ENCODE measurements at regions not wholly inside any gene's neighbourhood (a gene's known extent, or its start where the extent isn't known, plus 50 kb on each side); places are given as distances from the start of the nearest gene placed in this dataset.

GRCh38 chr16:82319038-82319437 lies 149.0 kb upstream of the MPHOSPH6 start (continued):
- no peak for TF ChIP-seq CHD7 (IDR thresholded peaks at IDR 0.05; ENCODE audit: insufficient replicate concordance, low read length)
- TF ChIP-seq YY1 (IDR thresholded peaks at IDR 0.05; ENCODE audit: low read depth, low read length) = no peak
- no peak for TF ChIP-seq KDM1A (IDR thresholded peaks at IDR 0.05; ENCODE audit: borderline replicate concordance, low read length)
- no peak for TF ChIP-seq CHD1 (IDR thresholded peaks at IDR 0.05; ENCODE audit: low read depth, low read length)
- TF ChIP-seq SAP30 (IDR thresholded peaks at IDR 0.05; ENCODE audit: insufficient read depth, insufficient replicate concordance, low read length) = no peak
- TF ChIP-seq BRCA1 (IDR thresholded peaks at IDR 0.05; ENCODE audit: low read depth, low read length) = no peak
- no peak for TF ChIP-seq EZH2 (IDR thresholded peaks at IDR 0.05; ENCODE audit: low read depth, low read length, severe bottlenecking)
- no peak for TF ChIP-seq FOSL1 (IDR thresholded peaks at IDR 0.05; ENCODE audit: insufficient read depth, low read depth, low read length)
- TF ChIP-seq POU5F1 (IDR thresholded peaks at IDR 0.05; ENCODE audit: low read depth, low read length) = no peak
- TF ChIP-seq TAF7 (optimal IDR thresholded peaks at IDR 0.05; ENCODE audit: borderline replicate concordance, low read depth, low read length) = no peak

Data from H1 (cell line).